ENCODE measurements at regions not wholly inside any gene's neighbourhood (a gene's known extent, or its start where the extent isn't known, plus 50 kb on each side); places are given as distances from the start of the nearest gene placed in this dataset.

GRCh38 chrX:39767446-39767845, 330.3 kb downstream of the BCOR start:
- WGBS (ENCODE audit: insufficient coverage, low lambda C conversion rate): no CpG with 5 or more reads among the region's 9 CpGs
- Histone ChIP-seq H3K4me3 (ENCODE audit: low read length) (no peak overlapping the region), H3K27ac (ENCODE audit: low read length) (no peak overlapping the region), H3K36me3 (ENCODE audit: control insufficient read depth, insufficient read depth, low read length) (no peaks in the 10 kb centered on the region), H3K27me3 (ENCODE audit: control insufficient read depth, insufficient read depth, low read length) (no peaks in the 10 kb centered on the region), H3K9me3 (ENCODE audit: control insufficient read depth, low read depth, low read length) (no peaks in the 10 kb centered on the region), H3K4me1 (ENCODE audit: control insufficient read depth, insufficient read depth, low read length) (peaks cover 15% of the 10 kb centered on the region)
- DNase-seq: no peak

GRCh38 chrX:39769748-39770147, 328.0 kb downstream of the BCOR start:
- Histone ChIP-seq H3K36me3 (ENCODE audit: control insufficient read depth, insufficient read depth, low read length) (no peaks in the 10 kb centered on the region), H3K4me1 (ENCODE audit: control insufficient read depth, insufficient read depth, low read length) (peaks cover 22% of the 10 kb centered on the region), H3K27me3 (ENCODE audit: control insufficient read depth, insufficient read depth, low read length) (no peaks in the 10 kb centered on the region), H3K9me3 (ENCODE audit: control insufficient read depth, low read depth, low read length) (no peaks in the 10 kb centered on the region), H3K27ac (ENCODE audit: low read length) (no peak overlapping the region), H3K4me3 (ENCODE audit: low read length) (no peak overlapping the region)
- DNase-seq: no peak
- no CpG with 5 or more reads among the region's 7 CpGs for WGBS (ENCODE audit: insufficient coverage, low lambda C conversion rate)

- H3K27me3 ChIP-seq (ENCODE audit: control insufficient read depth, insufficient read depth, low read length): no peaks in the 10 kb centered on the region
- no peaks in the 10 kb centered on the region for H3K9me3 ChIP-seq (ENCODE audit: control insufficient read depth, low read depth, low read length)
- no peaks in the 10 kb centered on the region for H3K36me3 ChIP-seq (ENCODE audit: control insufficient read depth, insufficient read depth, low read length)
- no peak overlapping the region for H3K27ac ChIP-seq (ENCODE audit: low read length)
- H3K4me1 ChIP-seq (ENCODE audit: control insufficient read depth, insufficient read depth, low read length): peaks cover 20% of the 10 kb centered on the region
- no peak overlapping the region for H3K4me3 ChIP-seq (ENCODE audit: low read length)
- DNase-seq: no peak
- no CpG with 5 or more reads among the region's 5 CpGs for WGBS (ENCODE audit: insufficient coverage, low lambda C conversion rate)
These were observed 326.7 kb downstream of the BCOR start for GRCh38 chrX:39771089-39771488.

- H3K27ac ChIP-seq (ENCODE audit: low read length): peak overlapping the region; percentile 49
- no peaks in the 10 kb centered on the region for H3K9me3 ChIP-seq (ENCODE audit: control insufficient read depth, low read depth, low read length)
- peak in 1 of 2 donors; percentile 46 for DNase-seq
- H3K27me3 ChIP-seq (ENCODE audit: control insufficient read depth, insufficient read depth, low read length): no peaks in the 10 kb centered on the region
- peaks cover 18% of the 10 kb centered on the region for H3K4me1 ChIP-seq (ENCODE audit: control insufficient read depth, insufficient read depth, low read length)
- 0% methylated on average over 1 of the region's 21 CpGs for WGBS (ENCODE audit: insufficient coverage, low lambda C conversion rate)
- H3K36me3 ChIP-seq (ENCODE audit: control insufficient read depth, insufficient read depth, low read length): no peaks in the 10 kb centered on the region
- no peak overlapping the region for H3K4me3 ChIP-seq (ENCODE audit: low read length)
These were observed 325.5 kb downstream of the BCOR start for GRCh38 chrX:39772057-39772832.

- Histone ChIP-seq H3K36me3 (ENCODE audit: control insufficient read depth, insufficient read depth, low read length) (no peaks in the 10 kb centered on the region), H3K9me3 (ENCODE audit: control insufficient read depth, low read depth, low read length) (no peaks in the 10 kb centered on the region), H3K27ac (ENCODE audit: low read length) (no peak overlapping the region), H3K27me3 (ENCODE audit: control insufficient read depth, insufficient read depth, low read length) (no peaks in the 10 kb centered on the region), H3K4me1 (ENCODE audit: control insufficient read depth, insufficient read depth, low read length) (peaks cover 18% of the 10 kb centered on the region), H3K4me3 (ENCODE audit: low read length) (no peak overlapping the region)
- no CpG with 5 or more reads among the region's 3 CpGs for WGBS (ENCODE audit: insufficient coverage, low lambda C conversion rate)
- peak in 1 of 2 donors; percentile 30 for DNase-seq
These were observed 324.6 kb downstream of the BCOR start for GRCh38 chrX:39773150-39773549.

GRCh38 chrX:39773923-39774773, 323.6 kb downstream of the BCOR start:
- WGBS (ENCODE audit: insufficient coverage, low lambda C conversion rate): no CpG with 5 or more reads among the region's 19 CpGs
- H3K4me1 ChIP-seq (ENCODE audit: control insufficient read depth, insufficient read depth, low read length): peaks cover 18% of the 10 kb centered on the region
- no peaks in the 10 kb centered on the region for H3K27me3 ChIP-seq (ENCODE audit: control insufficient read depth, insufficient read depth, low read length)
- H3K4me3 ChIP-seq (ENCODE audit: low read length): peak overlapping the region; percentile 2
- peak overlapping the region; percentile 70 for H3K27ac ChIP-seq (ENCODE audit: low read length)
- no peaks in the 10 kb centered on the region for H3K36me3 ChIP-seq (ENCODE audit: control insufficient read depth, insufficient read depth, low read length)
- DNase-seq: peak in 1 of 2 donors; percentile 69
- H3K9me3 ChIP-seq (ENCODE audit: control insufficient read depth, low read depth, low read length): no peaks in the 10 kb centered on the region

GRCh38 chrX:39774774-39775328, 322.9 kb downstream of the BCOR start:
- no peak overlapping the region for H3K4me3 ChIP-seq (ENCODE audit: low read length)
- no peaks in the 10 kb centered on the region for H3K27me3 ChIP-seq (ENCODE audit: control insufficient read depth, insufficient read depth, low read length)
- no peaks in the 10 kb centered on the region for H3K9me3 ChIP-seq (ENCODE audit: control insufficient read depth, low read depth, low read length)
- DNase-seq: no peak
- no peaks in the 10 kb centered on the region for H3K36me3 ChIP-seq (ENCODE audit: control insufficient read depth, insufficient read depth, low read length)
- peaks cover 18% of the 10 kb centered on the region for H3K4me1 ChIP-seq (ENCODE audit: control insufficient read depth, insufficient read depth, low read length)
- no CpG with 5 or more reads among the region's 5 CpGs for WGBS (ENCODE audit: insufficient coverage, low lambda C conversion rate)
- peak overlapping the region; percentile 70 for H3K27ac ChIP-seq (ENCODE audit: low read length)

- no peak overlapping the region for H3K27ac ChIP-seq (ENCODE audit: low read length)
- DNase-seq: no peak
- H3K4me3 ChIP-seq (ENCODE audit: low read length): no peak overlapping the region
- no peaks in the 10 kb centered on the region for H3K27me3 ChIP-seq (ENCODE audit: control insufficient read depth, insufficient read depth, low read length)
- WGBS (ENCODE audit: insufficient coverage, low lambda C conversion rate): no CpG with 5 or more reads among the region's 5 CpGs
- H3K4me1 ChIP-seq (ENCODE audit: control insufficient read depth, insufficient read depth, low read length): peaks cover 9% of the 10 kb centered on the region
- no peaks in the 10 kb centered on the region for H3K9me3 ChIP-seq (ENCODE audit: control insufficient read depth, low read depth, low read length)
- no peaks in the 10 kb centered on the region for H3K36me3 ChIP-seq (ENCODE audit: control insufficient read depth, insufficient read depth, low read length)
These were observed 320.1 kb downstream of the BCOR start for GRCh38 chrX:39777623-39778025.

GRCh38 chrX:39779952-39780783, 317.6 kb downstream of the BCOR start:
- H3K27ac ChIP-seq (ENCODE audit: low read length): no peak overlapping the region
- H3K9me3 ChIP-seq (ENCODE audit: control insufficient read depth, low read depth, low read length): no peaks in the 10 kb centered on the region
- H3K36me3 ChIP-seq (ENCODE audit: control insufficient read depth, insufficient read depth, low read length): no peaks in the 10 kb centered on the region
- H3K4me3 ChIP-seq (ENCODE audit: low read length): no peak overlapping the region
- peaks cover 3% of the 10 kb centered on the region for H3K4me1 ChIP-seq (ENCODE audit: control insufficient read depth, insufficient read depth, low read length)
- no CpG with 5 or more reads among the region's 12 CpGs for whole genome bisulfite sequencing (ENCODE audit: insufficient coverage, low lambda C conversion rate)
- no peaks in the 10 kb centered on the region for H3K27me3 ChIP-seq (ENCODE audit: control insufficient read depth, insufficient read depth, low read length)
- DNase-seq: no peak

- H3K36me3 ChIP-seq (ENCODE audit: control insufficient read depth, insufficient read depth, low read length): no peaks in the 10 kb centered on the region
- H3K27ac ChIP-seq (ENCODE audit: low read length): no peak overlapping the region
- no peaks in the 10 kb centered on the region for H3K27me3 ChIP-seq (ENCODE audit: control insufficient read depth, insufficient read depth, low read length)
- no CpG with 5 or more reads among the region's 4 CpGs for WGBS (ENCODE audit: insufficient coverage, low lambda C conversion rate)
- H3K9me3 ChIP-seq (ENCODE audit: control insufficient read depth, low read depth, low read length): no peaks in the 10 kb centered on the region
- no peak for DNase-seq
- H3K4me1 ChIP-seq (ENCODE audit: control insufficient read depth, insufficient read depth, low read length): no peaks in the 10 kb centered on the region
- no peak overlapping the region for H3K4me3 ChIP-seq (ENCODE audit: low read length)
These were observed 315.5 kb downstream of the BCOR start for GRCh38 chrX:39782276-39782675.
